ENCODE measurements at regions not wholly inside any gene's neighbourhood (a gene's known extent, or its start where the extent isn't known, plus 50 kb on each side); places are given as distances from the start of the nearest gene placed in this dataset.

DNA sequence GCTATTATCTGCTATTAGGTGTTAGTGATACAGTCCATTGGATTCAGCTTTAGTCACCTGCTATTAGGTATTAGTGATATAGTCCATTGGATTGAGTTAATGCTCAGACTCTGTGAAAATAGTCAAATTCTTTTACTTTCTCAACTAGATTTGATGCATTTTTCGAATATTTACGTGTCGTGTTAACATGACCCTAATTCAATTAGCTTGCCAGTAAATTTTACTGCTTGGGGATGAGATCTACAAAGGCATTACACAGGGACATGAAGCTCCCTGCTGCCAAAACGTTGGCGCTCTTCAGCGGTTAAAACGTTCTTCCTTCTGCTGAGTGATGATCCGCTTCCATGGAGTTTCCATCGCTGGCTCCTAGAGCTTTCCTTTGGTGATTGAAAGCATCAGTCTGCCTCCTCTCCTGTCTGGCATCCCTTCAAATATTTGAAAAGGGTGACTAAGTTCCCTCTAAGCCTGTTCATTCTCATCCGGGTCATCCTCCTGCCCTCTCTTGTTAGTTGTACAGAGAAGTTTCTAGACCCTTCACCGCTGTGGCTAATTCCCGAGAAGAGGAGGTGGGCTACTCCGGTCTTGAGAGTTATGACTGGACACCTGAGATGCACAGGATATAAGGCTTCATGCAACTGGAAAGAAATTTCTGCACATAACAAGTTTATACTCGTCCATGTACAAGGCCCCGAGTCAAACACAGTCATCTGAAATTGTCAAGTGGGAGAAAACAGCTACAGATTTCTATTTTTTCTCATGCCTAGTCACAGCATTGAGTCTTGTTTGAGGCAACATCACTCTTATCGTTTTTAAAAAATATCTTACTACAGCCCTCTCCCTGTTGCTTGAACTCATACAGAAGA is 254.0 kb downstream of the KLF6 start:
- intact Hi-C loops (cut with DNase I) = no loop called here
- H3K9me3 ChIP-seq = no peaks in the 10 kb centered on the region
- no peak overlapping the region for H3K27ac ChIP-seq
- no peak overlapping the region for H3K4me3 ChIP-seq
- H3K36me3 ChIP-seq = no peaks in the 10 kb centered on the region
- no peak for DNase-seq (ENCODE audit: extremely low spot score in 2 of 2)
- peaks cover 34% of the 10 kb centered on the region for H3K4me1 ChIP-seq
- no peak for TF ChIP-seq POLR2A (IDR thresholded peaks at IDR 0.05)
- TF ChIP-seq POLR2AphosphoS5 (IDR thresholded peaks at IDR 0.05; ENCODE audit: insufficient read depth in 1 of 2, low read depth in 1 of 2) = no peak
- TF ChIP-seq, protein P1, sequence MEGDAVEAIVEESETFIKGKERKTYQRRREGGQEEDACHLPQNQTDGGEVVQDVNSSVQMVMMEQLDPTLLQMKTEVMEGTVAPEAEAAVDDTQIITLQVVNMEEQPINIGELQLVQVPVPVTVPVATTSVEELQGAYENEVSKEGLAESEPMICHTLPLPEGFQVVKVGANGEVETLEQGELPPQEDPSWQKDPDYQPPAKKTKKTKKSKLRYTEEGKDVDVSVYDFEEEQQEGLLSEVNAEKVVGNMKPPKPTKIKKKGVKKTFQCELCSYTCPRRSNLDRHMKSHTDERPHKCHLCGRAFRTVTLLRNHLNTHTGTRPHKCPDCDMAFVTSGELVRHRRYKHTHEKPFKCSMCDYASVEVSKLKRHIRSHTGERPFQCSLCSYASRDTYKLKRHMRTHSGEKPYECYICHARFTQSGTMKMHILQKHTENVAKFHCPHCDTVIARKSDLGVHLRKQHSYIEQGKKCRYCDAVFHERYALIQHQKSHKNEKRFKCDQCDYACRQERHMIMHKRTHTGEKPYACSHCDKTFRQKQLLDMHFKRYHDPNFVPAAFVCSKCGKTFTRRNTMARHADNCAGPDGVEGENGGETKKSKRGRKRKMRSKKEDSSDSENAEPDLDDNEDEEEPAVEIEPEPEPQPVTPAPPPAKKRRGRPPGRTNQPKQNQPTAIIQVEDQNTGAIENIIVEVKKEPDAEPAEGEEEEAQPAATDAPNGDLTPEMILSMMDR (IDR thresholded peaks at IDR 0.05) = no peak
- no peaks in the 10 kb centered on the region for H3K27me3 ChIP-seq

- Histone ChIP-seq H3K4me3 (no peak overlapping the region), H3K27ac (no peak overlapping the region), H3K9me3 (no peaks in the 10 kb centered on the region), H3K4me1 (peaks cover 40% of the 10 kb centered on the region), H3K36me3 (no peaks in the 10 kb centered on the region), H3K27me3 (no peaks in the 10 kb centered on the region)
- intact Hi-C loops (cut with DNase I) = no loop called here
- no peak for TF ChIP-seq POLR2AphosphoS5 (IDR thresholded peaks at IDR 0.05; ENCODE audit: insufficient read depth in 1 of 2, low read depth in 1 of 2)
- TF ChIP-seq POLR2A (IDR thresholded peaks at IDR 0.05) = no peak
- TF ChIP-seq, protein P1 (IDR thresholded peaks at IDR 0.05) = no peak
- no peak for DNase-seq (ENCODE audit: extremely low spot score in 2 of 2)
Measured at GRCh38 chr10:3530346-3530745, 254.7 kb downstream of the KLF6 start.

- H3K4me3 ChIP-seq = no peak overlapping the region
- H3K27me3 ChIP-seq = no peaks in the 10 kb centered on the region
- intact Hi-C loops (cut with DNase I) = no loop called here
- TF ChIP-seq POLR2AphosphoS5 (IDR thresholded peaks at IDR 0.05; ENCODE audit: insufficient read depth in 1 of 2, low read depth in 1 of 2) (no peak), POLR2A (IDR thresholded peaks at IDR 0.05) (no peak)
- TF ChIP-seq, protein P1 (IDR thresholded peaks at IDR 0.05) = no peak
- H3K36me3 ChIP-seq = no peaks in the 10 kb centered on the region
- H3K4me1 ChIP-seq = peaks cover 41% of the 10 kb centered on the region
- H3K27ac ChIP-seq = peak overlapping the region; percentile 94
- no peak for DNase-seq (ENCODE audit: extremely low spot score in 2 of 2)
- no peaks in the 10 kb centered on the region for H3K9me3 ChIP-seq
Measured at GRCh38 chr10:3529691-3530090, 255.3 kb downstream of the KLF6 start.

GRCh38 chr10:3528823-3529403 is 256.1 kb downstream of the KLF6 start:
- Histone ChIP-seq H3K4me3 (no peak overlapping the region), H3K27me3 (no peaks in the 10 kb centered on the region), H3K4me1 (peaks cover 41% of the 10 kb centered on the region), H3K27ac (peak overlapping the region; percentile 94), H3K36me3 (no peaks in the 10 kb centered on the region), H3K9me3 (no peaks in the 10 kb centered on the region)
- no peak for DNase-seq (ENCODE audit: extremely low spot score in 2 of 2)
- TF ChIP-seq POLR2A (IDR thresholded peaks at IDR 0.05) = no peak
- intact Hi-C loops (cut with DNase I) = no loop called here

DNA sequence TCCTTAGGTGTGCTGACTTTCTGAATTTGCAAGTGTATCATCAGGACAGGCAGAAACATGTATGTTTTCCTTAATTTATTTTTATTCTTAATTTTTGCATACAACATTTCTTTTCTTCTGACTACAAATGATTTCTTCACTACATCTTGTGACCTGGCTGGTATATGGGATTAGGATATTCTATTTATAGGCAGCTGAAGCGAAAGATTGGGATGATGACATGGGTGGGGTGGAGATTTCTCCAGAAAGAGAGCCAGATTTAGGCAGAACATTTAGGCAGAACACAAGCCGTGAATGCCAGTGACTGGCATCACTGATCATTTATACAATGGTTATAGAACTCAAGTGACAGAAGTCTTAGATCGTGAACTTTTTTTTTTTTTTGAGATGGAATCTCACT is 256.7 kb downstream of the KLF6 start:
- intact Hi-C loops (cut with DNase I) = no loop called here
- Histone ChIP-seq H3K27me3 (no peaks in the 10 kb centered on the region), H3K9me3 (no peaks in the 10 kb centered on the region), H3K27ac (peak overlapping the region; percentile 94), H3K4me1 (peaks cover 41% of the 10 kb centered on the region), H3K4me3 (no peak overlapping the region), H3K36me3 (no peaks in the 10 kb centered on the region)
- no peak for DNase-seq (ENCODE audit: extremely low spot score in 2 of 2)
- TF ChIP-seq POLR2A (IDR thresholded peaks at IDR 0.05) (no peak), POLR2AphosphoS5 (IDR thresholded peaks at IDR 0.05; ENCODE audit: insufficient read depth in 1 of 2, low read depth in 1 of 2) (no peak)
- TF ChIP-seq, protein P1 (IDR thresholded peaks at IDR 0.05) = no peak

All from vagina (tissue), 2 donors.